IMR-90 (cell line): ENCODE measurements at regions not wholly inside any gene's neighbourhood (a gene's known extent, or its start where the extent isn't known, plus 50 kb on each side); places are given as distances from the start of the nearest gene placed in this dataset.
A peak's percentile ranks its signal among the peaks of the same experiment; 100 is the strongest.

Source experiments
- CTCF ChIP-seq: conservative IDR thresholded peaks from 2 replicates; pipeline ENCODE4 v1.5.1; 2012; ENCODE audit warnings: mild to moderate bottlenecking, low read depth, low read length, improper control_type of control experiment
- ELK1 ChIP-seq: fragments of 150-350 bp; IDR thresholded peaks from 2 replicates; pipeline ENCODE4 v1.6.1; 2016; ENCODE audit warnings: low read depth, mild to moderate bottlenecking, low read length, moderate library complexity, borderline replicate concordance
- POLR2A ChIP-seq: IDR thresholded peaks from 2 replicates; pipeline ENCODE4 v1.6.1; 2012; ENCODE audit warnings: mild to moderate bottlenecking, low read depth, low read length
- RAD21 ChIP-seq: IDR thresholded peaks from 2 replicates; pipeline ENCODE4 v1.6.1; 2012; ENCODE audit warnings: low read length, improper control_type of control experiment
- SMC3 ChIP-seq: fragments of 150-350 bp; IDR thresholded peaks from 2 replicates; pipeline ENCODE4 v1.6.1; 2016; ENCODE audit warnings: low read depth, mild to moderate bottlenecking, antibody characterized with exemption, low read length, moderate library complexity

- TF ChIP-seq CTCF (0 out of 2 replicates have a peak, but pooled peaks have one; percentile 17), POLR2A (no peak), SMC3 (no peak), ELK1 (no peak), RAD21 (0 out of 2 replicates have a peak, but pooled peaks have one; percentile 2)
These were observed 213.2 kb upstream of the HS6ST1 start for GRCh38 chr2:128531856-128532255.
